GM06990 (cell line): ENCODE measurements at regions not wholly inside any gene's neighbourhood (a gene's known extent, or its start where the extent isn't known, plus 50 kb on each side); places are given as distances from the start of the nearest gene placed in this dataset.
"Not testable (repeated sequence)": the region's sequence is repeated elsewhere in the genome, so short reads cannot be mapped to it uniquely, and the experiment has no call there.

Experiments
- DNase-seq: peaks from one replicate; pipeline ENCODE4 v3.0.0-alpha.2; 2011; ENCODE audit not compliant: insufficient read length; ENCODE audit errors: extremely low read depth
- H3K27me3 ChIP-seq: replicated peaks from 2 replicates; pipeline ENCODE4 v1.6.0; 2011; ENCODE audit warnings: low read length; ENCODE audit not compliant: control insufficient read depth, insufficient read depth
- H3K36me3 ChIP-seq: 2 replicates; pipeline ENCODE4 v1.5.1; 2011; ENCODE audit warnings: low read length; ENCODE audit not compliant: control insufficient read depth, insufficient read depth
- H3K4me3 ChIP-seq: replicated peaks from 2 replicates; pipeline ENCODE4 v1.5.1; 2011; ENCODE audit warnings: low read depth, mild to moderate bottlenecking, control low read depth, low read length
- TF ChIP-seq, protein P1 (sequence below): IDR thresholded peaks from 2 replicates; pipeline ENCODE4 v1.5.1; 2011; ENCODE audit warnings: low read length, control low read depth, mild to moderate bottlenecking, inconsistent platforms; ENCODE audit not compliant: insufficient read depth, poor library complexity, severe bottlenecking

- H3K27me3 ChIP-seq, DNase-seq, H3K36me3 ChIP-seq, H3K4me3 ChIP-seq: not testable (repeated sequence)
- TF ChIP-seq, protein P1, sequence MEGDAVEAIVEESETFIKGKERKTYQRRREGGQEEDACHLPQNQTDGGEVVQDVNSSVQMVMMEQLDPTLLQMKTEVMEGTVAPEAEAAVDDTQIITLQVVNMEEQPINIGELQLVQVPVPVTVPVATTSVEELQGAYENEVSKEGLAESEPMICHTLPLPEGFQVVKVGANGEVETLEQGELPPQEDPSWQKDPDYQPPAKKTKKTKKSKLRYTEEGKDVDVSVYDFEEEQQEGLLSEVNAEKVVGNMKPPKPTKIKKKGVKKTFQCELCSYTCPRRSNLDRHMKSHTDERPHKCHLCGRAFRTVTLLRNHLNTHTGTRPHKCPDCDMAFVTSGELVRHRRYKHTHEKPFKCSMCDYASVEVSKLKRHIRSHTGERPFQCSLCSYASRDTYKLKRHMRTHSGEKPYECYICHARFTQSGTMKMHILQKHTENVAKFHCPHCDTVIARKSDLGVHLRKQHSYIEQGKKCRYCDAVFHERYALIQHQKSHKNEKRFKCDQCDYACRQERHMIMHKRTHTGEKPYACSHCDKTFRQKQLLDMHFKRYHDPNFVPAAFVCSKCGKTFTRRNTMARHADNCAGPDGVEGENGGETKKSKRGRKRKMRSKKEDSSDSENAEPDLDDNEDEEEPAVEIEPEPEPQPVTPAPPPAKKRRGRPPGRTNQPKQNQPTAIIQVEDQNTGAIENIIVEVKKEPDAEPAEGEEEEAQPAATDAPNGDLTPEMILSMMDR, result peak; percentile 28
Observed at GRCh38 chr7:32765649-32766251, 125.8 kb downstream of the KBTBD2 start.

- Histone ChIP-seq H3K27me3 (no peaks in the 10 kb centered on the region), H3K4me3 (no peak overlapping the region)
- TF ChIP-seq, protein P1, result no peak
Observed at GRCh38 chr7:32765185-32765584, 126.4 kb downstream of the KBTBD2 start.

GRCh38 chr7:32762925-32763293, 128.7 kb downstream of the KBTBD2 start:
- Histone ChIP-seq H3K4me3 (no peak overlapping the region), H3K27me3 (no peaks in the 10 kb centered on the region), H3K36me3 (no peaks in the 10 kb centered on the region)
- TF ChIP-seq, protein P1, result no peak
- no peak for DNase-seq

More at GRCh38 chr7:32765185-32765584, 126.4 kb downstream of the KBTBD2 start:
- no peak for DNase-seq
- no peaks in the 10 kb centered on the region for H3K36me3 ChIP-seq

DNA sequence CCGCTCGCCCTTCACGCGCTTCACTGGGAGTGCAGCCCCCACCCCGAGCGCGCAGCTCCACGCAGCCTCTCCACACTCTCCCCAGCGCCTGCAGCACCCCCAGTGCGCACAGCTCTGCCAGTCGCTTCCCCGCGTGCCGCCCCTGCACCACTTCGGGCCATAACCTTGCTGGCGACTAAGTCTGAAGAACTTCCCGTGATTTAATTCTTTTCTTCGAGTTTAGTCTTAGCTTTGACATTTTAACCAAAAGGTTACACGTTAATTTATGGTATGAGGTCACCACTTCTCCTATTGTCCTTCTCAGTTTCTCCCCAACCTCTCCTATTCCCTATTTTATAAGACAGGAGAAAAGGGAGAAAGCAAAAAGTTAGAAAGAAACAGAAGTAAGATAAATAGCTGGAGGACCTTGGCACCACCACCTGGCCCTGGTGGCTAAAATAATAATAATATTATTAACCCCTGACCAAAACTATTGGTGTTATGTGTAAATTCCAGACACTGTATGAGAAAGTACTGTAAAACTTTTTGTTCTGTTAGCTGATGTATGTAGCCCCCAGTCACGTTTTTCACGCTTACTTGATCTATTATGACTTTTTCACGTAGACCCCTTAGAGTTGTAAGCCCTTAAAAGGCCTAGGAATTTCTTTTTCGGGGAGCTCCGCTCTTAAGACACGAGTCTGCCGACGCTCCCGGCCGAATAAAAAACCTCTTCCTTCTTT, 129.2 kb downstream of the KBTBD2 start:
- not testable (repeated sequence) for DNase-seq, H3K36me3 ChIP-seq, H3K4me3 ChIP-seq, H3K27me3 ChIP-seq

- DNase-seq, result no peak
- TF ChIP-seq, protein P1, result no peak
- H3K27me3 ChIP-seq, result no peaks in the 10 kb centered on the region
- H3K36me3 ChIP-seq, result no peaks in the 10 kb centered on the region
- no peak overlapping the region for H3K4me3 ChIP-seq
Observed at GRCh38 chr7:32761451-32762205, 129.9 kb downstream of the KBTBD2 start.

DNA sequence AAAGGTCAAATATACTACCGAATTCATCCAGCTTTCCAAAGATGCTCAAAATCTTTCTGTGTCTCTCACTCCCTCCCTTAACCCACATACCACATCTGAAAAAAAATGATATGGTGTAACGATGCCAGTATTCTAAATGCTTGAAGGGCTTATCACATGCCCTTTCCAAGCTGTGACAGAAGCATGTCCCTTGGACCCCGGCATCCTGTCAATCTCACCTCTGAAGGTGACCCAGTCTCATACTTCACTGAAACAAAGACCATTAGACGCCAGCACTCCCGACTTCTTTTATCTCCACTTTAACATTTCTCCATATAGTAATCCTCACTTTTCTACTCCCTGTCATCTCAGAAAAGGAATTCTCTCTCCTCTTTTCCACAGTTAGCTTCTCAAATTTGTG, 130.8 kb downstream of the KBTBD2 start:
- not testable (repeated sequence) for H3K27me3 ChIP-seq

DNA sequence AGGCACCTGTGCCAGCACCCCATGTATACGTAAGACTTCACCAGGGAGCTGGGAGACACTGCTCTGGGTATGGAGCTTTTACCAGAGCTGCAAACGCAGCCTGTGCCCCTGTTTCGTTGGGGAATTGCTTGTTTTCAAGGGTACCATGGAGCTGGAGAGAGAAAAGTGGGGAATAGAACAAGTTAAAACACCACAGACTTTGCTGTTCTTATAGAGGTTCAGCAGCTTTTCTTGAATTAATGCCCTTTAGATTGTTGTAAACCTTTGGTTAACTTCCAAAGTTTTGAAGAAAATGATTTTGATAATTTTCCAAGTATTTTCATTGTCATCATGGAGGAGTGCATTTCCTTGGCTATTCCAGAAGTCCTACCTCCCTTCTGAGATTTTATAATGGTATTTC, 131.7 kb downstream of the KBTBD2 start:
- H3K36me3 ChIP-seq, H3K4me3 ChIP-seq, DNase-seq, H3K27me3 ChIP-seq: not testable (repeated sequence)

More for the DNA sequence above, 130.8 kb downstream of the KBTBD2 start:
- DNase-seq, H3K36me3 ChIP-seq, H3K4me3 ChIP-seq: not testable (repeated sequence)

- not testable (repeated sequence) for DNase-seq, H3K4me3 ChIP-seq
Observed at GRCh38 chr7:32753872-32754271, 137.7 kb downstream of the KBTBD2 start.

GRCh38 chr7:32748337-32748736, 143.2 kb downstream of the KBTBD2 start:
- H3K27me3 ChIP-seq, H3K4me3 ChIP-seq, DNase-seq, H3K36me3 ChIP-seq: not testable (repeated sequence)

More at GRCh38 chr7:32753872-32754271, 137.7 kb downstream of the KBTBD2 start:
- not testable (repeated sequence) for H3K27me3 ChIP-seq, H3K36me3 ChIP-seq
